ENCODE measurements at regions not wholly inside any gene's neighbourhood (a gene's known extent, or its start where the extent isn't known, plus 50 kb on each side); places are given as distances from the start of the nearest gene placed in this dataset.

GRCh38 chr12:115064296-115064695 lies 380.3 kb upstream of the TBX3 start:
- Histone ChIP-seq H3K27ac (ENCODE audit: low read depth, low read length) (no peak overlapping the region), H3K4me3 (ENCODE audit: low read length) (no peak overlapping the region), H3K36me3 (ENCODE audit: insufficient read depth, low read length) (no peaks in the 10 kb centered on the region), H3K27me3 (ENCODE audit: insufficient read depth, low read length, poor library complexity, severe bottlenecking) (no peaks in the 10 kb centered on the region), H3K9me3 (ENCODE audit: low read length) (no peaks in the 10 kb centered on the region), H3K4me1 (ENCODE audit: insufficient read depth, low read length) (no peaks in the 10 kb centered on the region)
- Mint-ChIP-seq H3K4me3 (no peak overlapping the region), H3K4me1 (no peaks in the 10 kb centered on the region), H3K36me3 (peaks cover 0 to 2% (median 0%) of the 10 kb centered on the region in 3 donors), H3K27me3 (no peaks in the 10 kb centered on the region), H3K27ac (no peak overlapping the region), H3K9me3 (peaks cover 0 to 7% (median 0%) of the 10 kb centered on the region in 5 donors)
- CTCF ChIA-PET: no interaction called here
- DNase-seq: no peak
- POLR2A ChIA-PET: no interaction called here

- H3K27me3 ChIP-seq (ENCODE audit: insufficient read depth, low read length, poor library complexity, severe bottlenecking): no peaks in the 10 kb centered on the region
- POLR2A ChIA-PET: no interaction called here
- H3K4me1 ChIP-seq (ENCODE audit: insufficient read depth, low read length): no peaks in the 10 kb centered on the region
- H3K27me3 Mint-ChIP-seq: no peaks in the 10 kb centered on the region
- H3K36me3 ChIP-seq (ENCODE audit: insufficient read depth, low read length): no peaks in the 10 kb centered on the region
- no peak overlapping the region for H3K4me3 ChIP-seq (ENCODE audit: low read length)
- no peaks in the 10 kb centered on the region for H3K9me3 ChIP-seq (ENCODE audit: low read length)
- H3K4me1 Mint-ChIP-seq: no peaks in the 10 kb centered on the region
- H3K36me3 Mint-ChIP-seq: peaks cover 0 to 2% (median 0%) of the 10 kb centered on the region in 3 donors
- no peak overlapping the region for H3K4me3 Mint-ChIP-seq
- CTCF ChIA-PET: no interaction called here
- H3K27ac ChIP-seq (ENCODE audit: low read depth, low read length): no peak overlapping the region
- no peak for DNase-seq
- no peak overlapping the region for H3K27ac Mint-ChIP-seq
- H3K9me3 Mint-ChIP-seq: peaks cover 0 to 7% (median 0%) of the 10 kb centered on the region in 5 donors
These were observed 378.8 kb upstream of the TBX3 start for GRCh38 chr12:115062741-115063140.

- no peak overlapping the region for H3K27ac Mint-ChIP-seq
These were observed 376.6 kb upstream of the TBX3 start for GRCh38 chr12:115060477-115061168.

GRCh38 chr12:115057445-115057844 lies 373.5 kb upstream of the TBX3 start:
- H3K4me1 Mint-ChIP-seq: no peaks in the 10 kb centered on the region
- DNase-seq: no peak
- H3K27me3 ChIP-seq (ENCODE audit: insufficient read depth, low read length, poor library complexity, severe bottlenecking): no peaks in the 10 kb centered on the region
- ChIA-PET CTCF (no interaction called here), POLR2A (no interaction called here)
- H3K27ac Mint-ChIP-seq: no peak overlapping the region
- no peak overlapping the region for H3K27ac ChIP-seq (ENCODE audit: low read depth, low read length)
- no peaks in the 10 kb centered on the region for H3K36me3 Mint-ChIP-seq
- no peaks in the 10 kb centered on the region for H3K9me3 ChIP-seq (ENCODE audit: low read length)
- no peaks in the 10 kb centered on the region for H3K4me1 ChIP-seq (ENCODE audit: insufficient read depth, low read length)
- no peak overlapping the region for H3K4me3 ChIP-seq (ENCODE audit: low read length)
- peaks cover 0 to 22% (median 6%) of the 10 kb centered on the region in 5 donors for H3K9me3 Mint-ChIP-seq
- peaks cover 0 to 1% of the 10 kb centered on the region in 2 donors for H3K27me3 Mint-ChIP-seq
- no peaks in the 10 kb centered on the region for H3K36me3 ChIP-seq (ENCODE audit: insufficient read depth, low read length)
- H3K4me3 Mint-ChIP-seq: no peak overlapping the region

More at GRCh38 chr12:115060477-115061168, 376.6 kb upstream of the TBX3 start:
- CTCF ChIA-PET: no interaction called here
- no peaks in the 10 kb centered on the region for H3K4me1 Mint-ChIP-seq
- DNase-seq: no peak
- Histone ChIP-seq H3K4me3 (ENCODE audit: low read length) (no peak overlapping the region), H3K4me1 (ENCODE audit: insufficient read depth, low read length) (no peaks in the 10 kb centered on the region), H3K27ac (ENCODE audit: low read depth, low read length) (no peak overlapping the region), H3K9me3 (ENCODE audit: low read length) (no peaks in the 10 kb centered on the region), H3K36me3 (ENCODE audit: insufficient read depth, low read length) (no peaks in the 10 kb centered on the region), H3K27me3 (ENCODE audit: insufficient read depth, low read length, poor library complexity, severe bottlenecking) (no peaks in the 10 kb centered on the region)
- POLR2A ChIA-PET: no interaction called here
- H3K4me3 Mint-ChIP-seq: no peak overlapping the region
- no peaks in the 10 kb centered on the region for H3K27me3 Mint-ChIP-seq
- H3K36me3 Mint-ChIP-seq: no peaks in the 10 kb centered on the region
- peaks cover 0 to 9% (median 2%) of the 10 kb centered on the region in 5 donors for H3K9me3 Mint-ChIP-seq

GRCh38 chr12:115051378-115051777 lies 367.4 kb upstream of the TBX3 start:
- H3K27me3 ChIP-seq (ENCODE audit: insufficient read depth, low read length, poor library complexity, severe bottlenecking): no peaks in the 10 kb centered on the region
- H3K4me1 Mint-ChIP-seq: no peaks in the 10 kb centered on the region
- no peaks in the 10 kb centered on the region for H3K36me3 Mint-ChIP-seq
- no peak overlapping the region for H3K4me3 ChIP-seq (ENCODE audit: low read length)
- no peak overlapping the region for H3K27ac ChIP-seq (ENCODE audit: low read depth, low read length)
- no peaks in the 10 kb centered on the region for H3K36me3 ChIP-seq (ENCODE audit: insufficient read depth, low read length)
- peaks cover 3% of the 10 kb centered on the region for H3K9me3 ChIP-seq (ENCODE audit: low read length)
- ChIA-PET CTCF (no interaction called here), POLR2A (no interaction called here)
- peaks cover 0 to 1% of the 10 kb centered on the region in 2 donors for H3K27me3 Mint-ChIP-seq
- H3K4me1 ChIP-seq (ENCODE audit: insufficient read depth, low read length): no peaks in the 10 kb centered on the region
- DNase-seq: no peak
- peaks cover 0 to 26% (median 3%) of the 10 kb centered on the region in 5 donors for H3K9me3 Mint-ChIP-seq
- no peak overlapping the region for H3K27ac Mint-ChIP-seq
- no peak overlapping the region for H3K4me3 Mint-ChIP-seq

GRCh38 chr12:115049614-115050013 lies 365.6 kb upstream of the TBX3 start:
- Mint-ChIP-seq H3K27ac (no peak overlapping the region), H3K4me3 (no peak overlapping the region), H3K27me3 (peaks cover 0 to 1% of the 10 kb centered on the region in 2 donors), H3K9me3 (peaks cover 0 to 22% (median 0%) of the 10 kb centered on the region in 5 donors), H3K4me1 (no peaks in the 10 kb centered on the region), H3K36me3 (no peaks in the 10 kb centered on the region)
- Histone ChIP-seq H3K36me3 (ENCODE audit: insufficient read depth, low read length) (no peaks in the 10 kb centered on the region), H3K27ac (ENCODE audit: low read depth, low read length) (no peak overlapping the region), H3K27me3 (ENCODE audit: insufficient read depth, low read length, poor library complexity, severe bottlenecking) (no peaks in the 10 kb centered on the region), H3K4me1 (ENCODE audit: insufficient read depth, low read length) (no peaks in the 10 kb centered on the region), H3K9me3 (ENCODE audit: low read length) (peaks cover 3% of the 10 kb centered on the region), H3K4me3 (ENCODE audit: low read length) (no peak overlapping the region)
- no peak for DNase-seq
- POLR2A ChIA-PET: no interaction called here
- CTCF ChIA-PET: no interaction called here

- no peak overlapping the region for H3K27ac Mint-ChIP-seq
- H3K4me3 ChIP-seq (ENCODE audit: low read length): no peak overlapping the region
- DNase-seq: no peak
- no peak overlapping the region for H3K4me3 Mint-ChIP-seq
- POLR2A ChIA-PET: no interaction called here
- CTCF ChIA-PET: no interaction called here
- H3K27me3 ChIP-seq (ENCODE audit: insufficient read depth, low read length, poor library complexity, severe bottlenecking): no peaks in the 10 kb centered on the region
- no peaks in the 10 kb centered on the region for H3K4me1 Mint-ChIP-seq
- peaks cover 3% of the 10 kb centered on the region for H3K9me3 ChIP-seq (ENCODE audit: low read length)
- no peaks in the 10 kb centered on the region for H3K36me3 ChIP-seq (ENCODE audit: insufficient read depth, low read length)
- no peaks in the 10 kb centered on the region for H3K36me3 Mint-ChIP-seq
- H3K4me1 ChIP-seq (ENCODE audit: insufficient read depth, low read length): no peaks in the 10 kb centered on the region
- no peak overlapping the region for H3K27ac ChIP-seq (ENCODE audit: low read depth, low read length)
- peaks cover 0 to 2% of the 10 kb centered on the region in 2 donors for H3K27me3 Mint-ChIP-seq
- peaks cover 0 to 4% (median 0%) of the 10 kb centered on the region in 5 donors for H3K9me3 Mint-ChIP-seq
These were observed 362.8 kb upstream of the TBX3 start for GRCh38 chr12:115046805-115047204.

GRCh38 chr12:115044073-115044472 lies 360.1 kb upstream of the TBX3 start:
- Mint-ChIP-seq H3K4me3 (no peak overlapping the region), H3K4me1 (no peaks in the 10 kb centered on the region), H3K27me3 (peaks cover 0 to 2% of the 10 kb centered on the region in 2 donors), H3K36me3 (no peaks in the 10 kb centered on the region), H3K9me3 (peaks cover 0 to 4% (median 0%) of the 10 kb centered on the region in 5 donors), H3K27ac (no peak overlapping the region)
- peaks cover 3% of the 10 kb centered on the region for H3K9me3 ChIP-seq (ENCODE audit: low read length)
- H3K36me3 ChIP-seq (ENCODE audit: insufficient read depth, low read length): no peaks in the 10 kb centered on the region
- POLR2A ChIA-PET: no interaction called here
- no peaks in the 10 kb centered on the region for H3K4me1 ChIP-seq (ENCODE audit: insufficient read depth, low read length)
- no peak overlapping the region for H3K27ac ChIP-seq (ENCODE audit: low read depth, low read length)
- DNase-seq: no peak
- H3K4me3 ChIP-seq (ENCODE audit: low read length): no peak overlapping the region
- no peaks in the 10 kb centered on the region for H3K27me3 ChIP-seq (ENCODE audit: insufficient read depth, low read length, poor library complexity, severe bottlenecking)
- CTCF ChIA-PET: no interaction called here

Measured in CD8-positive, alpha-beta memory T cell (primary cell).